VCaP (cell line): ENCODE measurements at regions not wholly inside any gene's neighbourhood (a gene's known extent, or its start where the extent isn't known, plus 50 kb on each side); places are given as distances from the start of the nearest gene placed in this dataset.

ENCODE experiments used
- H3K27ac ChIP-seq: fragments of 450-650 bp; 2 replicates; pipeline ENCODE4 v1.5.1; 2017
- CTCF ChIP-seq: fragments of 450-650 bp; conservative IDR thresholded peaks from 2 replicates; pipeline ENCODE4 v1.5.1; 2017; ENCODE audit warnings: mild to moderate bottlenecking, moderate library complexity

- H3K27ac ChIP-seq: no peak overlapping the region
- TF ChIP-seq CTCF: no peak
Observed at GRCh38 chr3:63159764-63160163, 118.3 kb upstream of the SYNPR start.

DNA sequence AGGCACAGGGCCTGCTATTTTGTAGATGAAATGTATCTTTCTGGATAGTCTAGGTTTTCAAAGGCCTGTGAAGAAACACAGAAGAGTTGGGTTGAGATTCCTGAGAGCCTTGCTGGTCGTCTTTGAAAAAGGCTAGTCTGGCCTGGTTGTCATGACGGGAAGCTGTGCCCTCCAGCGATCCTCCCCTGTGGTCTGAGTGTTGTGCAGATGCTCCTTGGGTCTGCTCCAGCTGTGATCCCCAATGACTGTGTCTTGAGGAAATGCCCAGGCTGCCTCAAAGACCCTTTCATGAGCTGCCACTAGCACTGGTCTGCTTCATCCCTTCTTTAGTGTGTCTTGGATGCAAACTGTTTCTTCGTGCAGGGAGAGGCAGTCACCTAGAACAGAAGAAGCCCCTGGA, 111.0 kb upstream of the SYNPR start:
- H3K27ac ChIP-seq: no peak overlapping the region

DNA sequence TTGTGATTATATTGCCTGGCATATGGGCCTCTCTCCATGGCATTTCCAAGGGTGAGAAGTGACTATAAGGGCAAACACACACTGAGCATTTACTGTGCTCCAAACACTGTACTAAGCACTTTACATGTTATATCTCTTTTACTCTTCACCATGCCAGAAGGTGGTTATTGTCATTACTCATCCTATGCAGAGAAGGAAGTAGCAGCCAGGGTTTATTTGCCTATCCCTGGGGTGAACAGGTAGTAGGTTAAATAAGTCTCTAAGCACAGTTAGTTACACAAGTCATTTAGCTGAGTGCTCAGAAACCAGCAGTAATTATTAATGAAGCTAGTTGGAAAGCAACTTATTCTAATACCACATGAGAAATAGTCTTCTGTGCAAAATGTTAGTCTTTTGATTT, 109.9 kb upstream of the SYNPR start:
- TF ChIP-seq CTCF: no peak
- no peak overlapping the region for H3K27ac ChIP-seq

More for the DNA sequence above, 111.0 kb upstream of the SYNPR start:
- TF ChIP-seq CTCF: no peak

DNA sequence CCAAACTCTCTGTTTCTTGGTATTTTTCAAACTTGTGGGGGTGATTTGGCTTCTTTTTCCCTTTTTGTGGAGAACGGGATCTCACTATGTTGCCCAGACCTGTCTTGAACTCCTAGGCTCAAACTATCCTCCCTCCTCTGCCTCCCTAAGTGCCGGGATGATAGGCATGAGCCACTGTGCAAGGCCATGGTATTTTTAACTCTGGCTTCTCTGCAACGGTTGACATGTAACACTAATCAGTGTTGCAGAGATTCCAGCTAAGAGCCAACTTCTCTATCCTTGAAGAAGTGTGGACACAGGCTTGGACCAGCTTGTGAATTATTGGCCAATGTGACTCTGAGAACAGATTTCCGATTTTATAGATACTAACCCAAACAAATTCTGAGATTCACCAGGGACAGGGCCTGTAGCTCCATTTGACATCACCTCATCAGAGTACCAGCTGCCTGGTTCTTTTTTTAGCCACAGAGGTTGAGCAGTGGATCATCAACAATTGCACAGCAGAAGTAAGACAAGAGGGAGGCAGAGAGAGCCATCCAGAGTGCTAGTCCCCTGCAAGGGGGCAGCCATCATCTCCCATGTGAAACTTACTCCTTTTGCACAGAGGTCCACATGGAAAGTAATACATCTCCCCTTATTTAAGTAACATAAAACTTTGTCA, 98.1 kb upstream of the SYNPR start:
- no peak for TF ChIP-seq CTCF
- H3K27ac ChIP-seq: no peak overlapping the region

DNA sequence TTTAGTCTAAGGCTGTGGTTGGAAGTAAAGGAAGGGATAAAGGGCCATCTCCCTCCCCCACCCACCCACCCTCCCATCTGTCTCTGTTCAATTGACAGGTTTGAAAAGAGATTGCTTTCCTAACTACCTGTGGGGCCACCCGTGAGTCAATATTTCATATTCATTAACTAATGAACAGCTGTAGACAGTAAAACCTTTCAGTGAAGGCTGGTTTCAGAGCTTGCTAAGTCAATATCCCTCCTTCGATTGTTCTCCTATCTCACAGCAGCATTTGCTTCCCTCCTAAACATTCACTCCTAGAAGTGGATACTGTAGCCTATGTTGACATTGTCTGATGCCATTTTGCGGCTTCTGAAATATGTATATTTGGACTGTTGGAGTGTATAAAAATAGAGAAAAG, 85.9 kb upstream of the SYNPR start:
- no peak for TF ChIP-seq CTCF
- no peak overlapping the region for H3K27ac ChIP-seq

DNA sequence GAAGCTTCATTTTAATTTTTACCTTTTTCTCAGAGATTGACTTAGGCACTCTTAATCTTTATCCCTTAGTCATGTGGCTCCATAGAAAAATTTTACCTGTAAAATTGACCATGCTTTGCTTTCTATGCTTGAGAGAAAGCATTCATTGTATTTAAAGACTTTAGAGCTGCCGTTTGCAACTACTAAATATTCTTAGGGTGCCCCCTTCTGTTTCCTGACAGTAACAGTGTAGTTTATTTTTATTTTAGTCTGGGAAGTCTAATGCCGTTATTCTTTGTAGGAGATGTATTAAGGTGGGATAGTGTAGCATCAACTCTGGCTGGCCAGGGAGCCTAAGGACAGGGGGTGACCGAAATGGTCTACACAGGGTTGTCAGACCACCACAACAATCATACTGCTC, 84.5 kb upstream of the SYNPR start:
- no peak overlapping the region for H3K27ac ChIP-seq
- peak; percentile 90 for TF ChIP-seq CTCF

GRCh38 chr3:63199606-63200005, 78.5 kb upstream of the SYNPR start:
- H3K27ac ChIP-seq: no peak overlapping the region
- TF ChIP-seq CTCF: no peak
